ENCODE measurements at regions not wholly inside any gene's neighbourhood (a gene's known extent, or its start where the extent isn't known, plus 50 kb on each side); places are given as distances from the start of the nearest gene placed in this dataset.

DNA sequence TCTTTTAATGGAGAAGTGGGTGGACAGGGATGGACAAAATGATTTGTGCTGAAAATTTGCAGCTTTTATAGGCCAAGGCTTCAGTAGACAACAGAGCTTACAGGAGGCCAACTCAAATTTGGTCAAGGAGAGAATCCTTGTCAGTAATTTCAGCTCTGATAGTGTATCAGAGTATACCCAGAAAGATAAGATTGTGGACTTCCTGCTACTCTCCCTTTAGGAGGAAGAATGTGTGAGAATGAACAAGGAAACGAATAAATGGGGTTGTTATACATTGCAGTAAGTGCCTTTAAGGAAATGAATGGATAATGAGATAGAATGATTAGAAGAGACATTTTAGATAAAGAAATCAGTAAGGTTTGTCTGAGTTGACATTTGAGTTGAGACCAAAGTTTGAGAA, 519.9 kb downstream of the UTRN start:
- TF ChIP-seq POLR2A (IDR thresholded peaks at IDR 0.05; ENCODE audit: low read length), result no peak
- no peak for TF ChIP-seq GATA1 (IDR thresholded peaks at IDR 0.05; ENCODE audit: low read depth, low read length)
